Activated CD8-positive, alpha-beta memory T cell treated with anti-CD3 and anti-CD28 coated beads for 48 hours (primary cell): ENCODE measurements at regions not wholly inside any gene's neighbourhood (a gene's known extent, or its start where the extent isn't known, plus 50 kb on each side); places are given as distances from the start of the nearest gene placed in this dataset.

Experiments used
- DNase-seq, 3 experiments: peaks; one replicate each; pipeline ENCODE4 v3.0.0-alpha.2; 2020; ENCODE audit warnings: low read depth in 2 of 3, low spot score in 2 of 3

GRCh38 chr18:39793609-39794008, 2161.4 kb upstream of the PIK3C3 start:
- DNase-seq = no peak

- DNase-seq = no peak
Observed at GRCh38 chr18:39788383-39788782, 2166.7 kb upstream of the PIK3C3 start.

DNA sequence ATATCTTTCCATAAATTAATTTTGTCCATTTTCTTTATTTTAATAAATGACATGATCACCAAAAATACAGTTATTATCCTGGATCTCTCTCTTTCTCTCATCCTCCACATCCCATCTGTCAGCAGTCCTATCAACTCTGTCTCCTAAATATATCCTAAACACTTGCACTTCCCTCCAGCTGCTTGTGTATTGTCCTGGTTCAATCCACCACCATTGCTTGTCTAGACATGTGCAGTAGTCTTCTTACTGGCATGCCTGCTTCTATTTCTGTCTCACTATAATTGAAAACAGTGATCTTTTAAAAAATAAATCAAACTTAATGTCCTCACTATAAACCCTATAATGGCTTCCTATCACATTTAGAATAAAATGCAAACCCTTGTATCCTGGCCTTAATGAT, 2168.6 kb upstream of the PIK3C3 start:
- DNase-seq = no peak

DNA sequence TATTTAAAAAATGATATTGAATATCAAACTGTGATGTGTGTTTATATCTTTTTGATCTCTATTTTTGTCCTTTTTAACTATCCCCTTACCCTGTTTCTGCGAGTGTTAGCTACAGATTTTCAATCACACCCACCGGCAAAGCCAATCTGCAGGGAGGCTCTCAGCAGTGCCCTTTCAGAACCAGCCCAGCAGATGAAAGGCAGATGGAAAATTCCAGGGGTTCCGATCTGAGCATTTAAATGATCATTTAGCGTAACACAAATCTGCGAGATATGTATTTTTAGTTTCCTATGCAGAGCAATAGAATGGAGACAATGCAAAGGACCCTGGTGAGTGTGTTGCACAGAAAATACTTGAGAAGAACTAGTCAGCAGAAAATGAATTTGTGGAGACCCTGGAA, 2170.5 kb upstream of the PIK3C3 start:
- no peak for DNase-seq

DNA sequence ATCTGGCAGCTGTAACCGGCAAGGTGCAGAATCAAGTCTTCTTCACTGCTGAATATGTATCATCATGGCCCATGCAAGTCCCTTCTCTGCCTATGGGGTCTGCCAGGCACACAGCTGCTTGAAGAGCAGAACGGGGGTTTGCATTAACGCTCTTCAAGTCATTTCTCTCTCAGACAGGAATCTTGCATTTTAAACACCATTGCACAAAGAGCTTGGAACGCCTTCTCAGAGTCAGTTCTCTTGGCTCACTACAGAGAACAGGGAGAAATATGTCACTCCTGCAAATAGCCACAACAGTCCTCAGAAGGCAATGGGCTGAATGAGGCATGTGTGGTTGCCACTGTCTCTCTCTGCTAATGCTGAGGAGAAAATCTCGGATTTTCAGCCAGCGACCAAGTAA, 2173.5 kb upstream of the PIK3C3 start:
- no peak for DNase-seq

GRCh38 chr18:39780774-39781173, 2174.3 kb upstream of the PIK3C3 start:
- no peak for DNase-seq

GRCh38 chr18:39779926-39780325, 2175.1 kb upstream of the PIK3C3 start:
- DNase-seq = no peak

DNA sequence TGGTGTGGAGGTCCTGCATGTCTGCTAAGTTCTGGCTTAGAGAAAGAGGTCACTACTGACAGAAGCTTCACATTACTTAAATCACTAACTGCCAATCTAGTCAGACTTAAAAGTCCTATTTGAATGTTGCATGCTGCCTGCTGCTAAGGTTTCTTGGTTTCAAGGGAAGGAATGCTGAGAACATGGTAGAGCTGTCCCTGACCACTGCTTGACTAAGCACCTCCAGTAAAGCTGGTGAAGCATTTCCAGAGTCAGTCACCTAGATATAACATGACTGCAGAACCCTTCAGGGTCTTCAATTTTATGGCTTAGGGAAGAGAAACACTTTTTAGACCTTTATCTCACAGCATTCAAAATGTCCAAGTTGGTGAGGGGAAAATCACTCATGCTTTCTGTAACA, 2178.3 kb upstream of the PIK3C3 start:
- no peak for DNase-seq

GRCh38 chr18:39774957-39775598, 2180.0 kb upstream of the PIK3C3 start:
- no peak for DNase-seq

- DNase-seq = no peak
Observed at GRCh38 chr18:39773646-39774045, 2181.4 kb upstream of the PIK3C3 start.

GRCh38 chr18:39772155-39772919, 2182.7 kb upstream of the PIK3C3 start:
- DNase-seq = no peak

GRCh38 chr18:39770399-39770798, 2184.6 kb upstream of the PIK3C3 start:
- DNase-seq = no peak

DNA sequence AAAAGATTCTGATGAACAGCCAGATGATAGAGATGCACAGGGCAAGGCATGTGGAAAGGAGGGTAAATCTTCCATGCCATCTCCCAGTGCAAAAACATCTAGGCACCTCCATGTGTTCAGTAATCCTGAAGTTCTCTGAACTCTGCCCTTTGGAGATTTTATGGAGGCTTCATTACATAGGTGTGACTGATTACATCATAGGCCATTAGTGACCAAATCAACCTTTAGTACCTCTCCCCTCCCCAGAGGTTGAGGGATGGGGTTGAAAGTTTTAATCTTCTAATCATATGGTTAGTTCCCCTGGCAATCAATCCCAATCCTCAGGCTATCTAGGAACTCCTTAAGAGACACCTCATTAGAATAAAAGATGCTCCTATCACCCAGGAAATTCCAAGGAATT, 2190.2 kb upstream of the PIK3C3 start:
- no peak for DNase-seq

DNA sequence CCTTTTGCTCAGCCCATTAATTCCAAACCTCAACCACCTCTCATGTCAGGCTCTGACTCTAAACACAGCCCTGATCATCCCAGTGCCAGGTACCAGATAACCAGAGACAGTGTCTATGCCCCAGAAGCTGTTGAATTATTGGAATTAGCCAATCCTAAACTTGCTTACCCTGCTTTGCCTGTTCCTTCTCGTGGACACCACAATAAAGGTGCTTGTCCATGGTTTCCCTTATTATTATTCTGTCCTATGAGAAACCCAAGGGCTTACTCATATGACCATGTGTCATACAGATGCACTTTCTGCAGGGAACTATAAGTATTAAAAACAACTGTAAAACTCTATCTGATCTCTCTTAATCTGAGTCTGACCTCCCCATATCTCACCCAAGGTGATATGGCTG, 2193.8 kb upstream of the PIK3C3 start:
- DNase-seq = no peak

- no peak for DNase-seq
Observed at GRCh38 chr18:39759926-39760325, 2194.3 kb upstream of the CELF4 start.

DNA sequence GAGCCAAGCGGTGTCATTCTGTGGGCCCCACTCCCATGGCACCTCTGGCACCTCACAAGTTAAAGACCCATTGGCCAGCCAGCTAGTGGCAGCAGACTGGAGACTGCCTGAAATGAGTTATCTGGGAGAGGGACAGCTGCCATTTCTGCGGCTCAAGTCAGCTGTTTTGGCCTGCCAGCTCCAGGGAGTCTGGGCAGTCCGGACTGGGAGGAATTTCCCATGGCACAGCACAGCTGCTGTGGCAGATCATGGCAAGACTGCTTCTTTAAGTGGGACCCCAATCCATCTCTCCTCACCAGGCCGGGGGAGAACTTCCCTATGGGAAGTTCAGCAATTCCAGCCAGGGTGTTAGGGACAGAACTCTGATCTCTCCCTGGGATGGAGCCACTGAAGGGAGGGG, 2187.6 kb upstream of the CELF4 start:
- DNase-seq = no peak

DNA sequence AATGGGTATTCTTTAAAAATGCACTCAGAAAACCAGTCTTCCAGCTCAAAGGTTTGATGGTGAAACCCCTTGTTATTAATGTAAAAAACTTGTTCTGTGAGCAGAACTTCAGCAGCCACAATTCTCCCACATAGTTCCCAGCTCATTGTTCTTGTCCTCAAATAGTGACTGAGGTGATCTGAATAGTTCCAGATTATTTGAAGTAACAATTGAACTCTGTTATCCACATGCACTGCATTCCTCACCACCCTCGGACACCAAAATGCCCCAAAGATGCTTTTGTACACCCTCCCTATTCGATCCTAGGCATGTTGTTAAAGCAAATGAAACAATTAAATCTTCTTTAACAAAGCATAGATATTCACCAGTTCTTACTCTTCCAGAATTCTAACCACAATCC, 2186.8 kb upstream of the CELF4 start:
- no peak for DNase-seq

DNA sequence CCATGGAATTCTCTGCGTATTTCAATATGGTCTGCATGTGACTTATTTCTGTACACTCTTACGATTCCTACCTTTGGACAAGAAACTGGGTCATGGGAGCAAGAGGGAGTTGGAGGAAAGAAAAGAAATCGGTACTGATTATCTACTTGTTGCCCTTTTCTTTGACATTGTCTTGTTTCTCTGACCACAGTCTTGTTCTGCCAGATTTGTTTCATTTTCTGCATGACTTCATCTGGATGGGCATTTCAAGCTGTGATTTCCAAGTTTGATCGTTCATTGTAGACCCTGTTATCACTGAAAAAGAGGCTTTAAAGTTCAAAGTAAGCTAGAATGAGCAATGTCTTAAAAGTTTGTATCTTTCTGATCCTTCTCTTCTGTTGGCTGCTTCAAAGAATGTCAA, 2186.3 kb upstream of the CELF4 start:
- DNase-seq = no peak

DNA sequence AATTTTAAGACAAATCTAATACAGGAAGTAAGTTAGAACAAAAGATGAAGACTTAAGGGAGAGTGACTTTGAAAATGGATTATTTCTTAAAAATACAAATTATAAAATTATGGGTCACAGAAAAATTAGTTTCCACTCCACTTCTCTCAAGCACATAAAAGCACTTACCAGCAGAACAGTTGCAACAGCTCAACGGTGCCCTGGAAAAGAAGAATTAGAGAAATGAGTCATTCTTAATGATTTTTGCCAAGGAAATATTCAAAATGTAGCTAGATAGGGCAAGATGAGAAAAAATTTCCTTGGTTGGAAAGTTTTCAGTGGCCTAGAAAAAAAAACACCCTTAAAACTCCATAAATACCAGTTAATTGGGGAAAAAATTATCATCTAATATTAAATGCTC, 2185.6 kb upstream of the CELF4 start:
- no peak for DNase-seq

DNA sequence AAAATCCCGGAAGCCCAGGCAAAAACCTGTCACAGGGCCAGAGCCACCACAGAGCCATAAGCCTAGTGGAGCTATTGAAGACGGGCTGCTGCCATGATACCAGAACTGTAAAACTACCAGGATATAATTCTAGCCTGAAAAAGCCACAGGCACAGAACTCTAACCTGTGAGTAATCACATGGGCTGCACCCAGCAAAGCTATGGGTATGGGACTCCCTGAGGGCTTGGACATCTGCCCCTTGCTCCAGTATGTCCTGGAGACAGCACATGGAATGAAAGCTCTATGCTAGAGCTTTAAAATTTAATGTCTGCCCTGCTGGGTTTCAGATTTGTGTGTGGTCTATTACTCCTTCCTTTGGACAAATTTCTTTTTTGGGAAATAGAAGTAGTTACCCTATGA, 2183.6 kb upstream of the CELF4 start:
- no peak for DNase-seq

GRCh38 chr18:39748727-39749126, 2183.1 kb upstream of the CELF4 start:
- DNase-seq = no peak

GRCh38 chr18:39746201-39746600, 2180.6 kb upstream of the CELF4 start:
- no peak for DNase-seq

DNA sequence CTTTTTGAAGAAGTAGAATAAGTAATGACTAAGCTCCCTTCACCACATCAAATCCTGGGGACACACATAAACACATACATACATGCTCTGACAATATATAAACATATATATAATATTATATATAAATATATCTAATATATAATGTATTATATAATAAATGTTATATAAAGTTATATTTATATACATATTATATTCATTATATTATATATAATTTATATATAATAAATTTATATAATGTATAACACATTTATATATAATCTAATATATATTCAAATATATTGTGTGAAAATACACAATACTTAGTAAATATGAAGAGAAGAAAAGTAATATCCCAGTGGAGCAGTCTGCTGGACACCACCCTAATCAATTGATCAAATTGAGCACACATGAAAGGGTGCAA, 2177.9 kb upstream of the CELF4 start:
- no peak for DNase-seq
